ENCODE measurements at regions not wholly inside any gene's neighbourhood (a gene's known extent, or its start where the extent isn't known, plus 50 kb on each side); places are given as distances from the start of the nearest gene placed in this dataset.
"Not testable (repeated sequence)": the region's sequence is repeated elsewhere in the genome, so short reads cannot be mapped to it uniquely, and the experiment has no call there.

DNA sequence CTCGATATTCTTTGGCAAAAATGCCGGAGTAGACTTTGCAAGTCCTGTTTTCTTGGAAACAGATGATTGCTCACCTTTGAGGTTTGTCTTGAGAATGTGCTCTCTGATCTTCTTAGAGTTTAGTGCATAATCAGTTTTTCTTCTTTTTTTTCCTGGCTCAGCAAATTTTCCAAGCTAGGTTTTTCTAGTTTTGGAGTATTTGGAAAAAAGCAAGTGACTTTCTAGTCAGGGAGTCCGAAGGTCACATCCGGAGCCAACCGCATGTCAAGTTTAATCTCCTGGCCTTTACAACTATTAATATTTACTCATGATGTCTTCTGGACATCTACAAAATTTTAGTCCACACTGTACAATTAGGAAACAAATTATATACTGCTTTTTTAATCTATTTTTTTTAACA is 151.6 kb upstream of the CHL1 start:
- not testable (repeated sequence) for TF ChIP-seq EZH2 (IDR thresholded peaks at IDR 0.05; ENCODE audit: borderline replicate concordance, low read depth, low read length); ZNF785 (CRISPR knock-in tag; IDR thresholded peaks at IDR 0.05); HDAC2 (IDR thresholded peaks at IDR 0.05); CHD4 (IDR thresholded peaks at IDR 0.05; ENCODE audit: insufficient read depth, insufficient replicate concordance, low read depth, low read length, poor library complexity, severe bottlenecking); MAZ (CRISPR knock-in tag; conservative IDR thresholded peaks at IDR 0.05 in 1 of 2, IDR thresholded peaks at IDR 0.05 in 1 of 2); SRSF3 (IDR thresholded peaks at IDR 0.05; ENCODE audit: insufficient read depth, low read length)
- TF ChIP-seq, protein P1, sequence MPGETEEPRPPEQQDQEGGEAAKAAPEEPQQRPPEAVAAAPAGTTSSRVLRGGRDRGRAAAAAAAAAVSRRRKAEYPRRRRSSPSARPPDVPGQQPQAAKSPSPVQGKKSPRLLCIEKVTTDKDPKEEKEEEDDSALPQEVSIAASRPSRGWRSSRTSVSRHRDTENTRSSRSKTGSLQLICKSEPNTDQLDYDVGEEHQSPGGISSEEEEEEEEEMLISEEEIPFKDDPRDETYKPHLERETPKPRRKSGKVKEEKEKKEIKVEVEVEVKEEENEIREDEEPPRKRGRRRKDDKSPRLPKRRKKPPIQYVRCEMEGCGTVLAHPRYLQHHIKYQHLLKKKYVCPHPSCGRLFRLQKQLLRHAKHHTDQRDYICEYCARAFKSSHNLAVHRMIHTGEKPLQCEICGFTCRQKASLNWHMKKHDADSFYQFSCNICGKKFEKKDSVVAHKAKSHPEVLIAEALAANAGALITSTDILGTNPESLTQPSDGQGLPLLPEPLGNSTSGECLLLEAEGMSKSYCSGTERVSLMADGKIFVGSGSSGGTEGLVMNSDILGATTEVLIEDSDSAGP (CRISPR knock-in tag; IDR thresholded peaks at IDR 0.05) = not testable (repeated sequence)
- TF ChIP-seq, protein P2, sequence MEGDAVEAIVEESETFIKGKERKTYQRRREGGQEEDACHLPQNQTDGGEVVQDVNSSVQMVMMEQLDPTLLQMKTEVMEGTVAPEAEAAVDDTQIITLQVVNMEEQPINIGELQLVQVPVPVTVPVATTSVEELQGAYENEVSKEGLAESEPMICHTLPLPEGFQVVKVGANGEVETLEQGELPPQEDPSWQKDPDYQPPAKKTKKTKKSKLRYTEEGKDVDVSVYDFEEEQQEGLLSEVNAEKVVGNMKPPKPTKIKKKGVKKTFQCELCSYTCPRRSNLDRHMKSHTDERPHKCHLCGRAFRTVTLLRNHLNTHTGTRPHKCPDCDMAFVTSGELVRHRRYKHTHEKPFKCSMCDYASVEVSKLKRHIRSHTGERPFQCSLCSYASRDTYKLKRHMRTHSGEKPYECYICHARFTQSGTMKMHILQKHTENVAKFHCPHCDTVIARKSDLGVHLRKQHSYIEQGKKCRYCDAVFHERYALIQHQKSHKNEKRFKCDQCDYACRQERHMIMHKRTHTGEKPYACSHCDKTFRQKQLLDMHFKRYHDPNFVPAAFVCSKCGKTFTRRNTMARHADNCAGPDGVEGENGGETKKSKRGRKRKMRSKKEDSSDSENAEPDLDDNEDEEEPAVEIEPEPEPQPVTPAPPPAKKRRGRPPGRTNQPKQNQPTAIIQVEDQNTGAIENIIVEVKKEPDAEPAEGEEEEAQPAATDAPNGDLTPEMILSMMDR (IDR thresholded peaks at IDR 0.05 in 2 of 3, conservative IDR thresholded peaks at IDR 0.05 in 1 of 3; ENCODE audit: insufficient read depth in 2 of 3, low read depth in 1 of 3, low read length in 3 of 3) = not testable (repeated sequence)
- TF ChIP-seq, protein P3, sequence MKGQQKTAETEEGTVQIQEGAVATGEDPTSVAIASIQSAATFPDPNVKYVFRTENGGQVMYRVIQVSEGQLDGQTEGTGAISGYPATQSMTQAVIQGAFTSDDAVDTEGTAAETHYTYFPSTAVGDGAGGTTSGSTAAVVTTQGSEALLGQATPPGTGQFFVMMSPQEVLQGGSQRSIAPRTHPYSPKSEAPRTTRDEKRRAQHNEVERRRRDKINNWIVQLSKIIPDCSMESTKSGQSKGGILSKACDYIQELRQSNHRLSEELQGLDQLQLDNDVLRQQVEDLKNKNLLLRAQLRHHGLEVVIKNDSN (CRISPR knock-in tag; IDR thresholded peaks at IDR 0.05) = not testable (repeated sequence)

All from K562 (cell line).